Neuronal stem cell (in vitro differentiated cells): ENCODE measurements at regions not wholly inside any gene's neighbourhood (a gene's known extent, or its start where the extent isn't known, plus 50 kb on each side); places are given as distances from the start of the nearest gene placed in this dataset.

Experiments
- DNase-seq: peaks from one replicate; pipeline ENCODE4 v3.0.0-alpha.2; 2013; ENCODE audit warnings: low spot score
- H2AFZ ChIP-seq: one replicate; pipeline ENCODE4 v1.6.1; 2013; ENCODE audit warnings: mild to moderate bottlenecking, low read length, inconsistent platforms
- H2AK5ac ChIP-seq: 2 replicates; pipeline ENCODE4 v1.6.1; 2013; ENCODE audit warnings: low read depth, mild to moderate bottlenecking, inconsistent platforms, low read length, moderate library complexity, mixed read lengths
- H2BK120ac ChIP-seq: 2 replicates; pipeline ENCODE4 v1.6.1; 2013; ENCODE audit warnings: low read depth, mild to moderate bottlenecking, inconsistent platforms, low read length, moderate library complexity, mixed read lengths
- H2BK12ac ChIP-seq: one replicate; pipeline ENCODE4 v1.6.1; 2013; ENCODE audit warnings: low read length, inconsistent platforms
- H2BK15ac ChIP-seq: 2 replicates; pipeline ENCODE4 v1.6.1; 2013; ENCODE audit warnings: mild to moderate bottlenecking, low read length, inconsistent platforms, mixed read lengths
- H2BK5ac ChIP-seq: one replicate; pipeline ENCODE4 v1.6.1; 2013; ENCODE audit warnings: inconsistent platforms, mild to moderate bottlenecking, low read length, moderate library complexity
- H3K14ac ChIP-seq: one replicate; pipeline ENCODE4 v1.6.1; 2013; ENCODE audit warnings: low read length, inconsistent platforms
- H3K18ac ChIP-seq: 2 replicates; pipeline ENCODE4 v1.6.1; 2013; ENCODE audit warnings: low read length, inconsistent platforms
- H3K23ac ChIP-seq: 2 replicates; pipeline ENCODE4 v1.6.1; 2013; ENCODE audit warnings: low read depth, mild to moderate bottlenecking, mixed read lengths, low read length, inconsistent platforms; ENCODE audit not compliant: poor library complexity
- H3K27ac ChIP-seq: replicated peaks from 3 replicates; pipeline ENCODE4 v1.5.1; 2013; ENCODE audit warnings: low read length, inconsistent platforms
- H3K27me3 ChIP-seq, 3 experiments: 2 replicates each; pipeline ENCODE4 v1.6.1; 2013; ENCODE audit warnings: low read length in 3 of 3, mild to moderate bottlenecking in 2 of 3, inconsistent platforms in 1 of 3, low read depth in 1 of 3, mixed read lengths in 1 of 3, moderate library complexity in 1 of 3; ENCODE audit not compliant: control insufficient read depth in 3 of 3, insufficient read depth in 3 of 3
- H3K36me3 ChIP-seq, 2 donors: replicated peaks in 1 of 2; 2 replicates each; pipeline ENCODE4 v1.6.1; 2013; ENCODE audit warnings: low read length in 2 of 2; ENCODE audit not compliant: control insufficient read depth in 2 of 2, insufficient read depth in 2 of 2
- H3K4ac ChIP-seq: 2 replicates; pipeline ENCODE4 v1.6.1; 2013; ENCODE audit warnings: inconsistent platforms, mild to moderate bottlenecking, low read length, moderate library complexity
- H3K4me1 ChIP-seq, 2 donors: 1 replicate in 1 of 2; 2 replicates in 1 of 2; pipeline ENCODE4 v1.6.1; 2013; ENCODE audit warnings: low read length in 2 of 2, low read depth in 1 of 2; ENCODE audit not compliant: control insufficient read depth in 2 of 2, insufficient read depth in 1 of 2
- H3K4me2 ChIP-seq: one replicate; pipeline ENCODE4 v1.6.1; 2013; ENCODE audit warnings: mild to moderate bottlenecking, low read length, inconsistent platforms; ENCODE audit not compliant: insufficient read depth, poor library complexity, severe bottlenecking
- H3K4me3 ChIP-seq, 2 donors: 2 replicates each; pipeline ENCODE4 v1.5.1; 2013; ENCODE audit warnings: low read length in 2 of 2, mild to moderate bottlenecking in 2 of 2, inconsistent platforms in 1 of 2, moderate library complexity in 1 of 2
- H3K79me1 ChIP-seq: one replicate; pipeline ENCODE4 v1.6.1; 2013; ENCODE audit warnings: low read depth, mild to moderate bottlenecking, inconsistent platforms, low read length, moderate library complexity
- H3K9ac ChIP-seq: one replicate; pipeline ENCODE4 v1.6.1; 2013; ENCODE audit warnings: mild to moderate bottlenecking, low read depth, low read length, inconsistent platforms; ENCODE audit not compliant: poor library complexity
- H3K9me3 ChIP-seq, 2 donors: replicated peaks in 1 of 2; 2 replicates each; pipeline versions ENCODE3 to v1.6.1; 2013; ENCODE audit warnings: low read length in 2 of 2, mild to moderate bottlenecking in 2 of 2, inconsistent platforms in 1 of 2, low read depth in 1 of 2, mixed read lengths in 1 of 2, moderate library complexity in 1 of 2; ENCODE audit not compliant: control insufficient read depth in 2 of 2, insufficient read depth in 1 of 2
- H4K8ac ChIP-seq: one replicate; pipeline ENCODE4 v1.6.1; 2013; ENCODE audit warnings: low read depth, mild to moderate bottlenecking, inconsistent platforms, low read length, moderate library complexity
- H4K91ac ChIP-seq: one replicate; pipeline ENCODE4 v1.6.1; 2013; ENCODE audit warnings: low read length, low read depth, mild to moderate bottlenecking, inconsistent platforms; ENCODE audit not compliant: poor library complexity
- WGBS, 2 donors: extraction: QIAGEN DNeasy Blood & Tissue Kit; methylation state at CpG; one replicate each; pipeline ENCODE4 v1.1.7; 2013; ENCODE audit warnings: missing lambda C conversion rate in 2 of 2, mixed read lengths in 1 of 2; ENCODE audit not compliant: insufficient read length in 2 of 2, insufficient replicate concordance in 1 of 2; ENCODE audit errors: extremely low coverage in 2 of 2; 5-methylcytosine and 5-hydroxymethylcytosine counted together

DNA sequence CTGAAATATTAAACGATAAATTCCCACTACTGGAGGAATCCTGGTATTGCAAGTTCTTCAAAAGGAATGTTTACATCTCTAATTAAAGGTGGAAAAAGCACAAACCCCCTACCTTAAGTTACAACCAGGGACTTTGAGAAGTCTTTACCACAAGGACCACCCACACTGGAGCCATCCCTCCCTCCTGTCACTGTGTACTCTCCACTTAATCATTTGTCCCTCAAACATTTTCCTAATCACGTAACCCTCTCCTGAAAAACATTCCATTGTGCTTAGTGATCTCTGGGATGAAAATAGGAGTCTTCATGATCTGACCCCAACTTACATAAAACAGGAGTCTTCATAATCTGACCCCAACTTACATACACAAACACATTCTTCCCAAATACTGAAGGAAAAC lies 85.7 kb downstream of the SUCLG1 start:
- H4K8ac ChIP-seq: no peak overlapping the region
- no peak overlapping the region for H2BK12ac ChIP-seq
- no peak overlapping the region for H2BK5ac ChIP-seq
- no peak overlapping the region for H3K9ac ChIP-seq
- no CpG with 5 or more reads among the region's 2 CpGs for WGBS, 2 donors
- no peak overlapping the region for H2BK15ac ChIP-seq
- H3K23ac ChIP-seq: no peak overlapping the region
- no peak overlapping the region for H3K4me3 ChIP-seq
- H3K9me3 ChIP-seq: no peaks in the 10 kb centered on the region
- no peak overlapping the region for H3K14ac ChIP-seq
- H3K18ac ChIP-seq: no peak overlapping the region
- H3K79me1 ChIP-seq: no peaks in the 10 kb centered on the region
- H4K91ac ChIP-seq: no peak overlapping the region
- H3K4ac ChIP-seq: no peak overlapping the region
- no peak overlapping the region for H2BK120ac ChIP-seq
- H3K27me3 ChIP-seq: no peaks in the 10 kb centered on the region
- H3K27ac ChIP-seq: no peak overlapping the region
- no peak overlapping the region for H3K4me2 ChIP-seq
- no peak for DNase-seq
- H2AFZ ChIP-seq: no peak overlapping the region
- no peaks in the 10 kb centered on the region for H3K36me3 ChIP-seq
- no peak overlapping the region for H2AK5ac ChIP-seq
- H3K4me1 ChIP-seq: peaks cover 0 to 1% of the 10 kb centered on the region in 2 donors

DNA sequence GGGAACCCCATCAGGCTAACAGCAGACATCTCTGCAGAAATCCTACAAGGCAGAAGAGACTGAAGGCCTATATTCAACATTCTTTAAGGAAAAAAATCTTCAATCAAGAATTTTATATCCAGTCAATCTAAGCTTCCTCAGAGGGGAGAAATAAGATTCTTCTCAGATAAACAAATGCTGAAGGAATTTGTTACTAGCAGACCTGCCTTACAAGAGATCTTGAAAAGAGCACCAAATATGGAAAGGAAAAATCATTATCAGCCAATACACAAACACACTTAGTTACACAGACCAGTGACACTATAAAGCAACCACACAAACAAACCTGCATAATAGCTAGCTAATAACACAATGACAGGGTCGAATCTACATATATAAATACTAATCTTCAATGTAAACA lies 96.5 kb downstream of the SUCLG1 start:
- no peak overlapping the region for H3K23ac ChIP-seq
- no peak overlapping the region for H3K14ac ChIP-seq
- H2BK120ac ChIP-seq: no peak overlapping the region
- no peak overlapping the region for H2BK12ac ChIP-seq
- DNase-seq: no peak
- H4K91ac ChIP-seq: no peak overlapping the region
- no CpG with 5 or more reads among the region's 1 CpG for WGBS, 2 donors
- H3K4me3 ChIP-seq: no peak overlapping the region
- no peaks in the 10 kb centered on the region for H3K9me3 ChIP-seq
- no peak overlapping the region for H3K18ac ChIP-seq
- no peak overlapping the region for H3K4ac ChIP-seq
- no peak overlapping the region for H3K27ac ChIP-seq
- no peaks in the 10 kb centered on the region for H3K27me3 ChIP-seq
- H3K9ac ChIP-seq: no peak overlapping the region
- no peak overlapping the region for H4K8ac ChIP-seq
- no peak overlapping the region for H2BK5ac ChIP-seq
- H3K36me3 ChIP-seq: no peaks in the 10 kb centered on the region
- H3K79me1 ChIP-seq: no peaks in the 10 kb centered on the region
- H2AK5ac ChIP-seq: no peak overlapping the region
- no peaks in the 10 kb centered on the region for H3K4me1 ChIP-seq
- H3K4me2 ChIP-seq: no peak overlapping the region
- no peak overlapping the region for H2BK15ac ChIP-seq
- H2AFZ ChIP-seq: no peak overlapping the region

DNA sequence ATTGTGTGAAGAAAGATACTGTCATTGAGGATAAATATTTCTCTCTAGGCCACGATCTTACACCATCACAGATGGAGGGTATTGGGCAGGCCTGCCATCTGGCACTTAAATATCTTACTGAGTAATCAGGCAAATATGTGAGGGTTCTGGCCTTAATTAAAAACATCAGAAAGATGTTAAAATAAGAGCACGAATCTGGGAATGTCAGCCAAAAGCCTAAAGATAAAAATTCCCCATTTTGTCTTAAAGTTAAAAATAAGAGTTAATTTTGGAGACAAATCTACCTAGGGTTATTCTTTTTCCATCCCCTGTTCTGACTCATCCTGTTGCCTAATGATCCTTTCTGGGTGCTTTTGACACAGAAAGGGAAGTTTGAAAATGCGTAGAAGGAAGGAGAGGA lies 121.0 kb downstream of the SUCLG1 start:
- Histone ChIP-seq H3K36me3 (no peaks in the 10 kb centered on the region), H3K14ac (no peak overlapping the region), H2BK12ac (no peak overlapping the region), H3K4me1 (no peaks in the 10 kb centered on the region), H3K79me1 (no peaks in the 10 kb centered on the region), H3K18ac (no peak overlapping the region), H4K8ac (no peak overlapping the region), H3K23ac (no peak overlapping the region), H3K4ac (no peak overlapping the region), H3K27ac (no peak overlapping the region), H3K9me3 (no peaks in the 10 kb centered on the region), H3K4me3 (no peak overlapping the region), H2AK5ac (no peak overlapping the region), H3K9ac (no peak overlapping the region), H3K27me3 (no peaks in the 10 kb centered on the region), H2BK5ac (no peak overlapping the region), H3K4me2 (no peak overlapping the region), H4K91ac (no peak overlapping the region), H2BK15ac (no peak overlapping the region), H2BK120ac (no peak overlapping the region), H2AFZ (no peak overlapping the region)
- DNase-seq: no peak
- WGBS, 2 donors: no CpG with 5 or more reads among the region's 3 CpGs

DNA sequence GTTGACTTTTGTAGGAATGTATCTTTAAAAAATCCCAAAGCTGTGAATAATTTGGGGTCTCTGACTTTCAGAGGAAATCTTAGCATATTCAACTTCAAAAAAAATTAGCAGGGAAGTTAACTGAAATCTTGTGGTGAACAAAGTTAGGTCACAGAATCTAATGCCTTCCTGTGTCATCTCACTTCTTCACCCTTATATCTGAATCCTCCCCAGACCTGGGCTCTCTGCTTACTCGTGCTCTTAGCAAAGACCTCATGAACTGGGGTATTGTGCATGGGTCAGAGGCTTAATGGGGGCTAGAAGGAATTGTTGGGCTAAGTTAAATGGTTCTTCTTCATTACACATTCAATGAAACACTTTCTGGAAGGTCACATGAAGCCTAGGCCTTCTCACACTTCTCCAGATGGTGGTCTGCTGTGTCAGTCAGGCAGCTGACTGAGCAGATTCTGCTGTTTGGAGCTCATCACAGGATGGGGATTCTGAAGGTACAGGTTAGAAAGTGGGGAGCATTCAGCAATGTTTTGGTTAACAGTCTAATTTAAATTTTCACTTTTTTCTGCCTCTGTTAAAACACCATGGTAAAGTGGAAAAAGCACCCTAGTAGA lies 131.3 kb downstream of the SUCLG1 start:
- no peak overlapping the region for H2BK120ac ChIP-seq
- H4K8ac ChIP-seq: no peak overlapping the region
- H2AK5ac ChIP-seq: no peak overlapping the region
- no peak overlapping the region for H3K9ac ChIP-seq
- WGBS, 2 donors: no CpG with 5 or more reads among the region's 1 CpG
- H3K27me3 ChIP-seq: no peaks in the 10 kb centered on the region
- H3K23ac ChIP-seq: no peak overlapping the region
- no peak overlapping the region for H3K18ac ChIP-seq
- H3K4me1 ChIP-seq: peaks cover 0 to 1% of the 10 kb centered on the region in 2 donors
- H3K27ac ChIP-seq: no peak overlapping the region
- no peak overlapping the region for H2AFZ ChIP-seq
- H3K79me1 ChIP-seq: no peaks in the 10 kb centered on the region
- no peaks in the 10 kb centered on the region for H3K36me3 ChIP-seq
- peaks cover 0 to 3% of the 10 kb centered on the region in 2 donors for H3K9me3 ChIP-seq
- DNase-seq: no peak
- H2BK12ac ChIP-seq: no peak overlapping the region
- no peak overlapping the region for H3K4ac ChIP-seq
- no peak overlapping the region for H3K14ac ChIP-seq
- no peak overlapping the region for H3K4me2 ChIP-seq
- no peak overlapping the region for H4K91ac ChIP-seq
- H3K4me3 ChIP-seq: no peak overlapping the region
- H2BK15ac ChIP-seq: no peak overlapping the region
- no peak overlapping the region for H2BK5ac ChIP-seq
